Osteocyte (in vitro differentiated cells): ENCODE measurements at regions not wholly inside any gene's neighbourhood (a gene's known extent, or its start where the extent isn't known, plus 50 kb on each side); places are given as distances from the start of the nearest gene placed in this dataset.
"Not testable (repeated sequence)": the region's sequence is repeated elsewhere in the genome, so short reads cannot be mapped to it uniquely, and the experiment has no call there.

Experiments
- DNase-seq: peaks from one replicate; pipeline ENCODE4 v3.0.0; 2021; ENCODE audit warnings: mixed read lengths; ENCODE audit not compliant: unreplicated experiment; ENCODE audit errors: extremely low spot score
- H3K27ac Mint-ChIP-seq: one replicate; pipeline ENCODE4 v1.8.0; 2021; ENCODE audit warnings: mild to moderate bottlenecking, mixed read lengths; ENCODE audit not compliant: unreplicated experiment
- H3K27me3 Mint-ChIP-seq: one replicate; pipeline ENCODE4 v1.8.0; 2021; ENCODE audit warnings: mixed read lengths; ENCODE audit not compliant: unreplicated experiment
- H3K36me3 Mint-ChIP-seq: one replicate; pipeline ENCODE4 v1.8.0; 2021; ENCODE audit warnings: mixed read lengths; ENCODE audit not compliant: unreplicated experiment
- H3K4me1 Mint-ChIP-seq: one replicate; pipeline ENCODE4 v1.8.0; 2021; ENCODE audit warnings: mixed read lengths; ENCODE audit not compliant: unreplicated experiment
- H3K4me3 Mint-ChIP-seq: one replicate; pipeline ENCODE4 v1.8.0; 2021; ENCODE audit warnings: mild to moderate bottlenecking, moderate library complexity, mixed read lengths; ENCODE audit not compliant: unreplicated experiment
- H3K9me3 Mint-ChIP-seq: one replicate; pipeline ENCODE4 v1.8.0; 2021; ENCODE audit warnings: mixed read lengths; ENCODE audit not compliant: unreplicated experiment
- CTCF ChIP-seq: fragments of 200-600 bp; sonication (generic); IDR thresholded peaks from 2 replicates; pipeline ENCODE4 v1.5.0; 2021; ENCODE audit warnings: antibody characterized with exemption, mild to moderate bottlenecking, moderate library complexity

DNA sequence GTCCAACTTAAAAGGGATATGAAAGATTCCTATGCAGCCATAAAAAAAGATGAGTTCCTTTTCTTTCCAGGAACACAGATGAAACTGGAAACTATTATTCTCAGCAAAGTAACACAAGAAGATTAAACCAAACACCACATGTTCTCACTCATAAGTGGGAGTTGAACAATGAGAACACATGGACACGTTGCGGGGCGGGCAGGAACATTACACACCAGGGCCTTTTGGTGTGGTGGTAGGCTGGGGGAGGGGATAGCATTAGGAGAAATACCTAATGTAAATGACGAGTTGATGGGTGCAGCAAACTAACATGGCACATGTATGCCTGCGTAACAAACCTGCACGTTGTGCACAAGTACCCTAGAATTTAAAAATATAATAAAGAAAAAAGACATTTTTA, 516.1 kb downstream of the LRRC70 start:
- Mint-ChIP-seq H3K36me3 (no peaks in the 10 kb centered on the region), H3K4me1 (no peaks in the 10 kb centered on the region), H3K9me3 (no peaks in the 10 kb centered on the region), H3K27me3 (peaks cover 2% of the 10 kb centered on the region), H3K4me3 (no peak overlapping the region), H3K27ac (no peak overlapping the region)
- no peak for DNase-seq
- TF ChIP-seq CTCF: no peak

DNA sequence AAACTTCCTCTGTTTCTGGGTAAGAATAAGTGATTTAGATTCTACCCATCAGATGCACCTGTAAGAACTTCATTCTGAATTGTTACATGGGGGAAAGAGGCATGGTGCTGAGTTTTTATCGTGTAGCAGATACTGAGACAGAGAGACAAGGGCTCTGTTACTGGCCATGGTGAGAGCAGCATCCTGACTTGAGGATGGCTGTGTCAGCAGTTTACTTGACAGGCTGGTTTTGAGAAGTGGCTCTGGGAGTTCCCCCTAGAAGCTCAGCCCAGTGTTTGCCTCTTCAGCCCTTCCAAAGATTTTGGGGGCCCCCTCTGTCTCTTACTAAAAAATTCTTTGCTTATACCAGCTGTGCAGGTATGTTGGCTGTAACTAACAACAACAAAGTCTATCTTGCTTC, 510.5 kb downstream of the LRRC70 start:
- TF ChIP-seq CTCF: no peak
- DNase-seq: no peak
- Mint-ChIP-seq H3K27ac (no peak overlapping the region), H3K27me3 (no peaks in the 10 kb centered on the region), H3K36me3 (no peaks in the 10 kb centered on the region), H3K9me3 (peaks cover 19% of the 10 kb centered on the region), H3K4me3 (no peak overlapping the region), H3K4me1 (no peaks in the 10 kb centered on the region)

DNA sequence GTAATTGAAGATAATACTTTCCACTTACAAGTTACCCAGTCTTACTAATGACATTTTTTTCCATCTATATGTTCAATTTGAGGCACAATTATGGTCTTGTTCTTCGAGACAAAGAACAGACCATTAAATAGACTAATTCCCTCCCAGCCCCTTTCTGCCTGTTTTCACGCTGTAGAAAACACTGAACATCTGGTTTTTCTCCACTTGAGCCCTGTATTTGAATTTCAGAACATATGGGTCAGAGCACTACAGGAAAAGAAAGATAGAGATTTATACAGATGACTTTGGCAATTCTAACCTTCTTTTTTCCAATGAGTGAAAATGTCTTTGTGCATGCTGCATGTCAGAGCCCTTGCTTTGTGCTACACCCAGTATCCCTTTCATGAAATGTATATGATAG, 506.9 kb downstream of the LRRC70 start:
- Mint-ChIP-seq H3K36me3 (no peaks in the 10 kb centered on the region), H3K27me3 (no peaks in the 10 kb centered on the region), H3K9me3 (peaks cover 19% of the 10 kb centered on the region), H3K4me1 (no peaks in the 10 kb centered on the region), H3K4me3 (no peak overlapping the region), H3K27ac (no peak overlapping the region)
- DNase-seq: no peak
- no peak for TF ChIP-seq CTCF

DNA sequence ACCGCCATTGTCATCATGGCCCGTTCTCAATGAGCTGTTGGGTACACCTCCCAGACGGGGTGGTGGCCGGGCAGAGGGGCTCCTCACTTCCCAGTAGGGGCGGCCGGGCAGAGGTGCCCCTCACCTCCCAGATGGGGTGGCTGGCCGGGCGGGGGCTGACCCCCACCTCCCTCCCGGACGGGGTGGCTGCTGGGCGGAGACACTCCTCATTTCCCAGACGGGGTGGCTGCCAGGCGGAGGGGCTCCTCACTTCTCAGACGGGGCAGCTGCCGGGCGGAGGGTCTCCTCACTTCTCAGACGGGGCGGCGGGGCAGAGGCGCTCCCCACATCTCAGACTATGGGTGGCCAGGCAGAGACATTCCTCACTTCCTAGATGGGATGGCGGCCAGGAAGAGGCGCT, 505.1 kb downstream of the LRRC70 start:
- not testable (repeated sequence) for DNase-seq, H3K4me1 Mint-ChIP-seq, H3K27me3 Mint-ChIP-seq, H3K27ac Mint-ChIP-seq, H3K36me3 Mint-ChIP-seq, H3K4me3 Mint-ChIP-seq
- peaks cover 19% of the 10 kb centered on the region for H3K9me3 Mint-ChIP-seq

GRCh38 chr5:63081402-63081801, 502.8 kb downstream of the LRRC70 start:
- no peak overlapping the region for H3K27ac Mint-ChIP-seq

More at GRCh38 chr5:63081402-63081801, 502.8 kb downstream of the LRRC70 start:
- DNase-seq: no peak
- Mint-ChIP-seq H3K36me3 (no peaks in the 10 kb centered on the region), H3K27me3 (no peaks in the 10 kb centered on the region), H3K4me3 (no peak overlapping the region), H3K9me3 (peaks cover 9% of the 10 kb centered on the region), H3K4me1 (no peaks in the 10 kb centered on the region)
- no peak for TF ChIP-seq CTCF
